ENCODE measurements at regions not wholly inside any gene's neighbourhood (a gene's known extent, or its start where the extent isn't known, plus 50 kb on each side); places are given as distances from the start of the nearest gene placed in this dataset.

GRCh38 chr12:125734137-125734536 is 668.9 kb downstream of the AACS start:
- no peak overlapping the region for H2AFZ ChIP-seq (ENCODE audit: low read length)
- no peaks in the 10 kb centered on the region for H3K36me3 ChIP-seq (ENCODE audit: insufficient read depth, low read length)
- no peak overlapping the region for H3K4me2 ChIP-seq (ENCODE audit: low read length)
- H3K9ac ChIP-seq (ENCODE audit: low read length) = no peak overlapping the region
- H3F3A ChIP-seq (ENCODE audit: insufficient read depth, low read length) = no peaks in the 10 kb centered on the region
- no peaks in the 10 kb centered on the region for H3K79me2 ChIP-seq (ENCODE audit: insufficient read depth, low read length)
- no peaks in the 10 kb centered on the region for H3K27me3 ChIP-seq (ENCODE audit: insufficient read depth, low read length)
- no peaks in the 10 kb centered on the region for H4K20me1 ChIP-seq (ENCODE audit: insufficient read depth, low read length)
- no peak overlapping the region for H3K4me3 ChIP-seq (ENCODE audit: low read depth, low read length, poor library complexity, severe bottlenecking)
- no peaks in the 10 kb centered on the region for H3K4me1 ChIP-seq (ENCODE audit: insufficient read depth, low read length, severe bottlenecking)
- no peak overlapping the region for H3K27ac ChIP-seq (ENCODE audit: low read depth, low read length, poor library complexity, severe bottlenecking)
- H3K9me2 ChIP-seq (ENCODE audit: low read depth, low read length) = no peaks in the 10 kb centered on the region
- TF ChIP-seq EZH2 (IDR thresholded peaks at IDR 0.05; ENCODE audit: borderline replicate concordance, low read length) (no peak), CTCF (IDR thresholded peaks at IDR 0.05; ENCODE audit: low read length) (0 out of 2 replicates have a peak, but pooled peaks have one; percentile 19)
- H3K9me3 ChIP-seq (ENCODE audit: low read length) = 0 out of 2 replicates have a peak, but pooled peaks cover 3% of the 10 kb centered on the region

DNA sequence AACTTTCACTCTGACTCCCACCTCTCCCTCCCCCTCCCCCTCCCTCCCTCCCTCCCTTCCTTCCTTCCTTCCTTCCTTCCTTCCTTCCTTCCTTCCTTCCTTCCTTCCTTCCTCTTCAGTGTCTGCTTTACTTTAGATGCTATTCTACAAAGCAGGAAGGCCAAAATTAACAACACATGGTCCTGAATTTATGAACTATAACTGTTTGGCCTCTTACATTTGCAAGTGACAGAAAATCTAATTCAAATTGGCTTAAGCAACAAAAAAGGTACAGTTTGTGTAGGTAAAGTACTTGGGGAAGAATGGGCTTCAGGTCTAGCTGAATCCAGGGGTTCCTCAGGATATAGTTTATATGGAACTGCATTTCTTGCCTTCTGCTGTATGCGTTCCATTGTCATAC is 673.0 kb downstream of the AACS start:
- no peaks in the 10 kb centered on the region for H3F3A ChIP-seq (ENCODE audit: insufficient read depth, low read length)
- H3K9me2 ChIP-seq (ENCODE audit: low read depth, low read length) = no peaks in the 10 kb centered on the region
- no peak for TF ChIP-seq EZH2 (IDR thresholded peaks at IDR 0.05; ENCODE audit: borderline replicate concordance, low read length)
- no peak for TF ChIP-seq CTCF (IDR thresholded peaks at IDR 0.05; ENCODE audit: low read length)
- no peaks in the 10 kb centered on the region for H4K20me1 ChIP-seq (ENCODE audit: insufficient read depth, low read length)
- H3K36me3 ChIP-seq (ENCODE audit: insufficient read depth, low read length) = no peaks in the 10 kb centered on the region
- H3K27me3 ChIP-seq (ENCODE audit: insufficient read depth, low read length) = no peaks in the 10 kb centered on the region
- H3K9ac ChIP-seq (ENCODE audit: low read length) = no peak overlapping the region
- H3K4me1 ChIP-seq (ENCODE audit: insufficient read depth, low read length, severe bottlenecking) = no peaks in the 10 kb centered on the region
- no peak overlapping the region for H3K4me3 ChIP-seq (ENCODE audit: low read depth, low read length, poor library complexity, severe bottlenecking)
- no peak overlapping the region for H2AFZ ChIP-seq (ENCODE audit: low read length)
- H3K27ac ChIP-seq (ENCODE audit: low read depth, low read length, poor library complexity, severe bottlenecking) = no peak overlapping the region
- H3K4me2 ChIP-seq (ENCODE audit: low read length) = no peak overlapping the region
- H3K79me2 ChIP-seq (ENCODE audit: insufficient read depth, low read length) = no peaks in the 10 kb centered on the region
- H3K9me3 ChIP-seq (ENCODE audit: low read length) = 0 out of 2 replicates have a peak, but pooled peaks cover 3% of the 10 kb centered on the region

DNA sequence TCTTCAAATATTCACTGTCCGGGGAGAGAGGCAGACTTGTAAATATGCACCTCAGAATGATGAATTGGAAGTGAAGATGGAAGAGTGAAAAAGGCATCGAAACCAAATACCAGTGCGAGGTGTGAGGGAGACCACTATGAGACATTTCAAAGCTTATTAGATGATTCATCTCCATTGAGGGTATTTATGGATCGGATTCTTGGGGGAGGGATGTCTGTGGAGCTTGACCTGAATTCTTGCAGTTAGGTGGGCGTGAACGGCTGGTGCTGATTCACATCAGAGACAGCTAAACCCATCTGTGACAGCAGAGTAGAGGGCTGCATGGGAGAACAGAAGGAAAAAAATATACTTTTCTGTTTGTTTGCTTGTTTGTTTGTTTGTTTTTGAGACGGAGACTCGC is 677.2 kb downstream of the AACS start:
- TF ChIP-seq EZH2 (IDR thresholded peaks at IDR 0.05; ENCODE audit: borderline replicate concordance, low read length) = no peak
- TF ChIP-seq CTCF (IDR thresholded peaks at IDR 0.05; ENCODE audit: low read length) = no peak
- H2AFZ ChIP-seq (ENCODE audit: low read length) = no peak overlapping the region
- no peak overlapping the region for H3K27ac ChIP-seq (ENCODE audit: low read depth, low read length, poor library complexity, severe bottlenecking)

More for the DNA sequence above, 677.2 kb downstream of the AACS start:
- H3K4me3 ChIP-seq (ENCODE audit: low read depth, low read length, poor library complexity, severe bottlenecking) = no peak overlapping the region
- no peaks in the 10 kb centered on the region; the same call in 1 of the 2 replicates for H3K27me3 ChIP-seq (ENCODE audit: insufficient read depth, low read length)
- no peaks in the 10 kb centered on the region for H3K36me3 ChIP-seq (ENCODE audit: insufficient read depth, low read length)
- no peaks in the 10 kb centered on the region for H3K9me3 ChIP-seq (ENCODE audit: low read length)
- no peaks in the 10 kb centered on the region for H3K9me2 ChIP-seq (ENCODE audit: low read depth, low read length)
- no peak overlapping the region for H3K4me2 ChIP-seq (ENCODE audit: low read length)
- no peaks in the 10 kb centered on the region for H4K20me1 ChIP-seq (ENCODE audit: insufficient read depth, low read length)
- no peak overlapping the region for H3K9ac ChIP-seq (ENCODE audit: low read length)
- no peaks in the 10 kb centered on the region for H3K4me1 ChIP-seq (ENCODE audit: insufficient read depth, low read length, severe bottlenecking)
- H3K79me2 ChIP-seq (ENCODE audit: insufficient read depth, low read length) = no peaks in the 10 kb centered on the region
- no peaks in the 10 kb centered on the region for H3F3A ChIP-seq (ENCODE audit: insufficient read depth, low read length)
